Type B pancreatic cell (in vitro differentiated cells): ENCODE measurements at regions not wholly inside any gene's neighbourhood (a gene's known extent, or its start where the extent isn't known, plus 50 kb on each side); places are given as distances from the start of the nearest gene placed in this dataset.

Experiments used
- DNase-seq: peaks from one replicate; pipeline ENCODE4 v3.0.0; 2021; ENCODE audit warnings: mixed read lengths; ENCODE audit not compliant: unreplicated experiment; ENCODE audit errors: extremely low spot score
- H3K27ac Mint-ChIP-seq: 2 replicates; pipeline ENCODE4 v1.8.0; 2021; ENCODE audit warnings: mild to moderate bottlenecking, mixed read lengths
- H3K27me3 Mint-ChIP-seq: 2 replicates; pipeline ENCODE4 v1.8.0; 2021; ENCODE audit warnings: mixed read lengths
- H3K36me3 Mint-ChIP-seq: 2 replicates; pipeline ENCODE4 v1.8.0; 2021; ENCODE audit warnings: mixed read lengths
- H3K4me1 Mint-ChIP-seq: one replicate; pipeline ENCODE4 v1.8.0; 2021; ENCODE audit warnings: mixed read lengths; ENCODE audit not compliant: unreplicated experiment
- H3K4me3 Mint-ChIP-seq: 2 replicates; pipeline ENCODE4 v1.8.0; 2021; ENCODE audit warnings: mild to moderate bottlenecking, mixed read lengths
- H3K9me3 Mint-ChIP-seq: 2 replicates; pipeline ENCODE4 v1.8.0; 2021; ENCODE audit warnings: mixed read lengths
- CTCF ChIP-seq: fragments of 200-600 bp; sonication (generic); conservative IDR thresholded peaks from 2 replicates; pipeline ENCODE4 v1.5.0; 2021; ENCODE audit warnings: antibody characterized with exemption, mild to moderate bottlenecking

DNA sequence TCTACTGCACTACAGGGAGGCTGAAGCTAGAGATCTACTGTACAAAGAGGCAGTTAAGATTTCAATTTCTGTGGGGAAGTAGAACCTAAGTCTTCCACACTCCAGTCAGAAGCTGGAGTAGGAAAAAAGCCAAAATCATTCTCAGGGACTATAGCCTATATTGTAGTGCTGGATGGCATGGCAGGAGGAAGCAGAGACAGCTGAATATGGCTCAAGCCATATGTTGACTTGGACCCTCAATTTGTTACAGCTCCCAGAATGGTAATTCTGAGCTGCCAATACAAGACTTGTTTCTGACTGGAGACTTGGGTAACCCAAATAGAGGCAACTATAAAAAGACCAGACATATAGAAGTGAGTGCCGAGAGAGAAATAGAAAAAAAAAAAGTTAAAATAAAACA, 200.6 kb downstream of the PTBP2 start:
- DNase-seq, result no peak
- no peak overlapping the region for H3K4me3 Mint-ChIP-seq
- no peak overlapping the region for H3K27ac Mint-ChIP-seq
- no peaks in the 10 kb centered on the region for H3K36me3 Mint-ChIP-seq
- no peaks in the 10 kb centered on the region for H3K4me1 Mint-ChIP-seq
- H3K9me3 Mint-ChIP-seq, result peaks cover 6% of the 10 kb centered on the region
- no peak for TF ChIP-seq CTCF
- no peaks in the 10 kb centered on the region for H3K27me3 Mint-ChIP-seq

DNA sequence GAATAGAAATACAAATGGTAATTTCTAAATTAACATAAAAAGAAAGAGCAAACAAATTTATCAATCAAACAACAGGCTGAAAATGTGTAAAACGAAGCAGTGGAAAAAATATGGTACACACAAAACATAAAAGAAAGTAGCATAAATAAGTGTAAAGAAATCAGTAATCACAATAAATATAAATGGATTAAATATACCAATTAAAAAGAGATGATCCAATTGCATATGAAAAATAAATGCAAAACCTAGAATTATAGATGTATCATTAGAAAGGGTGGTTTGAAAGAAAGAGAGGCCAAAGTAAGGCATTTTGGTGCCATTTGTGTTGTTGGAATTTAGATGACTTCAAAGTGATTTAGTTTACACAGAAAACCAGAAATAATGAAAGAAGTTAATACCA, 202.2 kb downstream of the PTBP2 start:
- Mint-ChIP-seq H3K9me3 (peaks cover 6% of the 10 kb centered on the region), H3K27me3 (no peaks in the 10 kb centered on the region), H3K4me3 (no peak overlapping the region), H3K36me3 (no peaks in the 10 kb centered on the region), H3K4me1 (no peaks in the 10 kb centered on the region), H3K27ac (no peak overlapping the region)
- TF ChIP-seq CTCF, result no peak
- DNase-seq, result no peak

DNA sequence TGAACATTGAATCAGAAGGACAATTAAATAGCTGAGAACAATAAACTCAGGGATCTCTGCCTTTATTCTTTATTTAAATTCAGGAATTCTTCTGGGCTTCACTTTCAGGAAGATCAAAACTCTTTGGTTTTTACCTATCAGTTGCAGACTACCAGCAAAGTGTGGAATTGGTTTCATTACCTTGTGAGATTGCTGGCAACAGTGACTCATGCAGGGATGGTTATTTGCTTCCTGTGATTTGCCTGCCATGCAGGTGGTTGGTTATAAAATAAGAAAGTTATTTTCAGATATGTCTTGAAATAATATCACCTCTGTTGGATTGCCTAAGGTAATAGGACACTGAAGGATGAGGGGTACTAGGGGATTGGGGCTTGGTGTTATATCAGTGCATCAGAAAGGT, 204.6 kb downstream of the PTBP2 start:
- no peak overlapping the region for H3K4me3 Mint-ChIP-seq
- no peaks in the 10 kb centered on the region for H3K36me3 Mint-ChIP-seq
- no peaks in the 10 kb centered on the region for H3K4me1 Mint-ChIP-seq
- TF ChIP-seq CTCF, result no peak
- H3K27ac Mint-ChIP-seq, result no peak overlapping the region
- DNase-seq, result no peak
- H3K27me3 Mint-ChIP-seq, result no peaks in the 10 kb centered on the region
- peaks cover 6% of the 10 kb centered on the region for H3K9me3 Mint-ChIP-seq

- H3K4me1 Mint-ChIP-seq, result no peaks in the 10 kb centered on the region
- no peaks in the 10 kb centered on the region for H3K36me3 Mint-ChIP-seq
- DNase-seq, result no peak
- no peak for TF ChIP-seq CTCF
- no peak overlapping the region for H3K4me3 Mint-ChIP-seq
- peaks cover 6% of the 10 kb centered on the region for H3K9me3 Mint-ChIP-seq
- no peak overlapping the region for H3K27ac Mint-ChIP-seq
- H3K27me3 Mint-ChIP-seq, result no peaks in the 10 kb centered on the region
Observed at GRCh38 chr1:96927125-96927524, 205.5 kb downstream of the PTBP2 start.

- no peak for TF ChIP-seq CTCF
- H3K36me3 Mint-ChIP-seq, result no peaks in the 10 kb centered on the region
- no peaks in the 10 kb centered on the region for H3K9me3 Mint-ChIP-seq
- H3K4me3 Mint-ChIP-seq, result no peak overlapping the region
- DNase-seq, result no peak
- no peak overlapping the region for H3K27ac Mint-ChIP-seq
- no peaks in the 10 kb centered on the region for H3K4me1 Mint-ChIP-seq
- no peaks in the 10 kb centered on the region for H3K27me3 Mint-ChIP-seq
Observed at GRCh38 chr1:96931136-96931535, 209.6 kb downstream of the PTBP2 start.

DNA sequence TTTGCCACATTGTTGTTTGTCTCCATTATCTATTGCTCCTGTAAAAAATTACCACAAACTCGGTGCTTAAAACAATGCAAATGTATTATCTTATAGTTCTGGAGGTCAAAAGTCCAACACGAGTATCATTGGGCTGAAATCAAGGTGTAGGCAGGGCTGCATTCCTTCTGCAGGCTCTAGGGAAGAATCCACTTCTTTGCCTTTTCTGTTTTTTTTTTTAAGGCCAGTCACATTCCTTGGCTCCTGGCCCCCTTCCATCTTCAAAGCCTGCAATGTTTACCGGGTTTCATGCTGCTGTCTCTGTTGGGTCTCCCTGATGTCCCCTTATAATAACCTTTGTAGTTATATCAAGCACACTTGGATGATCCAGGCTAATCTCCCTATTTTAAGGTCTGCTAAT, 212.7 kb downstream of the PTBP2 start:
- Mint-ChIP-seq H3K4me1 (no peaks in the 10 kb centered on the region), H3K9me3 (no peaks in the 10 kb centered on the region), H3K4me3 (no peak overlapping the region), H3K36me3 (no peaks in the 10 kb centered on the region), H3K27me3 (no peaks in the 10 kb centered on the region), H3K27ac (no peak overlapping the region)
- no peak for TF ChIP-seq CTCF
- no peak for DNase-seq
